ENCODE measurements at regions not wholly inside any gene's neighbourhood (a gene's known extent, or its start where the extent isn't known, plus 50 kb on each side); places are given as distances from the start of the nearest gene placed in this dataset.
"Not testable (repeated sequence)": the region's sequence is repeated elsewhere in the genome, so short reads cannot be mapped to it uniquely, and the experiment has no call there.

DNA sequence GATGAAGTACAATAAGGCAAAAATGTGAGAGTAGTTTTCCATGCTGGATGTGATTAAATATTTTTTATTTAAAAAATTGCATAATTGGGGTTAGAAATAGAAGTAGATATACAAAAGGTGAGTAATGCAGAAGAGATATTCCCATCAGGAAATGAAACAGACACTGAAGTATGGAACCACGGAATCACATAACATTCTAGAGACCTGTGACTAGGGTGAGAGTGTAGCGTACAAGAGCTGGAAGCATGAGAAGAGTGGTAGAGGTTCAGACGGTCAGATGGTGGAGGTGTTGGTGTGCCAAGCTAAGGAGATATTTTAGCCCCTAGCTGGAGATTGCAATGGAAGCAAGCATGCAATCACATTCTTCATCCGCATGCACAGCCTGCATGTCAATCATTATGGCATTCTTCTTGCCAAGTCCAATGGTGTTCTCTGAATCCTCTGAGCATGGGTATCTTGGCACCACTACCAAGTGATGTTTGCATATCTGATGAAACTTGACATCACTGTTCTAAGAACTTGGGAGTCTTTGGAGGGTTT, 587.8 kb downstream of the PSAT1 start:
- no peak for DNase-seq

DNA sequence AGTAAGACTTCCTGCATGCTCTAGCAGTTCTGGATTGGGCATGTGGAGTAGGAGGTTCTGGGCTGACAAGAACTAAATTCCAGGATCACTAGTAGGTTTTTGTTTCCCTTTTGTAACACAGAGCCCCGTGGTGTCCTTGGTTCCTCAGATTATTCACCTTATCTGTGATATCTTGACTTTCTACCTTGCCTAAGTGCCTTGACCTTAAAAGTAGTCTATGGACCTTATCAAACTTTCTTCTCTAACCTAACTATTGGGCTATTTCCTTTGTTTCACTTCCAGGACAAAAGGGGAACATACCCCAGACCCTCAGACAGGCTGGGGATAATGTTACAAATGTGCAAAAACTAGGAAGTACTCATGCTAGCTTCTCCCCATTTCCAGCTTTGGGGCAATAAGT, 595.3 kb downstream of the PSAT1 start:
- DNase-seq = no peak

DNA sequence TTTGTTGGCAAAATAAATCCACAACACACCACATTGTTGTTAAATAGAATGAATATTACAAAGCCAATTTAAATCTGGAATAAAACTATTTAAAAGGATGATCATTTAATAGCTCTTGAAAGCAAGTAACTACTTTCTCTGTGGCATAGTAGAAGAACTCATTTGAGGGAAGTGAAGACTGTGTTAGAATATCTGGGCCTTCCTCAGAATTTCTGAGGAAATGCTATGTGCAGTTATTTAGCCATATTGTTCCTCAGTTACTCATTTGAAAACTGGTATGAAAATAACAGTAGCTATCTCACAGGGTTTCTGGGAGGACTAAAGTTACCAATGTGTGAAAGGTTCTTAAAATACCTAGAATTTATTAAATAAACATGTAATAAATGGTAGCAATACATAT, 595.8 kb downstream of the PSAT1 start:
- no peak for DNase-seq

DNA sequence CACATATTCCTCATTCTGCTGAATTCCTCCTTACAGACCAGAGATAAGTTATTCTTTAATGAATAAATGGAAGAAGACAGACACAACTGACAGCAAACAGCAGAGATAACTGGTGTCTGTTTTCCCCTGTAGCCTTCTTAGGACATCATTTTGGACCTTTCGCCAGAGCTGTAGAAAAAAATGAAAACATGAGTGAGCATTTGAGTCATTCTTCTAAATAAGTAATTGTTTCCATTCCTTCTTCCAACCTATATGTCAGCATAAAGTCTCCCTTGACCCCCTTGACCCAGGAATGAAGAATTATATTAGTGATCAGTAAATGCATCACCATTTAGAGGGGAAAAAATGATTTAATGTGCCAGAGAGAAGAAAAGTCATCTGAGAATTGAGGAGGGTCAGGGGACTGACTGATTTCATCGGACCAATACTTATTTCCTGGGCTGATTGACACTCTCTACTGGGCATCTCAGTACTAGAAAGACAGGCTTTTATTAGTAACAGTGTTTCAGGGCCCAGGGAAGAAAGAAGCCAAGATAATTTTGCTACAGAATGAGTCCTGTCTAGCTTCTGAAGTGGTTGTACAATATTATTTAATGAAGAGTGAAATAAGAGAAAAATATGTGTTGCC, 597.0 kb downstream of the PSAT1 start:
- DNase-seq = no peak

DNA sequence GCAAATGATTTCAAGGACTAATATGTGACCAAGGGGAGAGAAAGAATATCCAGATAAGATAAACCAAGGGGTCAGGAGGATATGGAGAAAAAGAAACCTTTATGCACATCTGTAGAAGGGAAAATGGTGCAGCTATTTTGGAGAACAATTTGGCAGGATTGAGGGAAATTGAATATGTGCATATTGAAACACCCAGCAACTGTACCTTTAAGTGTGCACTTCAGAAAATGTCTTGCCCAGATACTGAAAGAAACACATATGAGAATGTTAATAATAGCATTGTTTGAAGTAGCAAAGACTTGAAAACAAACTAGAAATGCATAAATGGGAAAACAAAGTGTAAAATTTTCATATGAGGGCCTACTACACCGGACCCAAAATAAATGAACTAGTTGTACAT, 599.6 kb downstream of the PSAT1 start:
- DNase-seq = no peak

DNA sequence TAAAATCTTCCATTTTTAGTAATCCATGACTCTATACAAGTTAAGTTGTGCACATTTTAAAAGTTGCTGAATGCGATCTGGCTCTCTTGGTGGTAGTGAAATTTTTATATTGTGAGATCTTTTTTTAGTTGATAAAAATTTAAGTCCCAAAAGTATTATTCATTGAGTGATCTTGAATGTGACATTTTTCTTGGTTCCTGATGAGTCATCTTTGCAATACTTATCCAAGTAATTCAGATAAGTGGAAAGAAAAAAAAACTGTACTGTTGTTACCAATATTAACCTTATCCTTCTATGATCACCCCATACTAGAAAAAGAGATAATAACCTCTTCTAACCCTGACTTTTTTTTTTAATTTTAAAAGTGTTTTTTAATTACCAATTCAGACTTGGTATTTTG, 601.3 kb downstream of the PSAT1 start:
- DNase-seq = no peak

DNA sequence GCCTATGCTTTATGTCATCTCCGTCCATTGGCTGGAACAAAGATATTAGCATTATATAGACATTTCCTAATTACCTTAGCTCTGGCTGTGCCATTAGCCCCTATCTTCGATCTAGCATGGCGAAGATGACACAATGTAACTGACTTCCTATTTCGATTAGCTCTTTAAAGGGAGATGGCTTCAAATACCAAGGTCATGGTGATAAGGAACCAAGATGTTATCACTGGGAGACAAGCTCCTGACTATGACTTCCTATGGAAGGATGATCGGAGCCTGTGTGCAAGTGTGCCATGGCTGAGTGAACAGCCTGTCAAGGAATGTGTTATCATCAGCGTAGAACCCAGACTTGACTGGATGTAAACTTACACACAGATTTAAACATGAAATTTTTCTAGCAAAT, 602.1 kb downstream of the PSAT1 start:
- no peak for DNase-seq

DNA sequence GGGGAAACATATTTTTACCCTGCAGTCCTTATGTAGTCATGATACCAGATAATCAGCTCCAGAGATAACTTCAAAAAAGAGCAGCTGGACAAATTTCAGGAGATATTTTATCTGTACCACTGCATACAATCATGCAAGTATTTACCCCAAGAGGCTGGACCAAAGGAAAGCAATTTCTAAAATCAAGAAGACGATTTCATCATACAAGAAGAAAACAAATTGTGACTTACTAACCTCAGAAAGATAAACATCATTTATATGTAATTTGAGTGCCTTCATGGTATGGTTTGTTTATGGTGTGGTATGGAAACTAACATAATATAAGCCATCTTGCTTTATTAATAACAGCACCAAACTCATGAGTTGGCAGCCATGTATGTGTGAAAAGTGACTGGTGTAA, 603.6 kb downstream of the PSAT1 start:
- no peak for DNase-seq

DNA sequence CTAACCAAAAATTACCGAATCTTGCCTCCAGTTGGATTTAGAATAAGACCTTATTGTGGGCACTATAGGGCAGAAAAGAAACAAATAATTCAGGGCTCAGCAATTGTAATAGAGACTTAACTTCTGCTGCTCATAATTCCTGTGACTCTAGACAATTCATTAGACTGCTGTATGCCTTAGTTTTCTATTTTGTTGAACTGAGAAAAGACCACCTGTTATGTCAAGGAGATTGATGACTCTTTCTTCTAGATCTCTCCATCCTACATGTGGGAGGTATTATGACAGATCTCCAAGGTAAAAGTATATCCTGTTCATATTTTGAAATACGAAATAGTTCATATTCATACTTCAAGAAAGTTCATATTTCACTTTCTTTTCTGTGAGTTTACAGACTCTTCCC, 605.1 kb downstream of the PSAT1 start:
- no peak for DNase-seq

DNA sequence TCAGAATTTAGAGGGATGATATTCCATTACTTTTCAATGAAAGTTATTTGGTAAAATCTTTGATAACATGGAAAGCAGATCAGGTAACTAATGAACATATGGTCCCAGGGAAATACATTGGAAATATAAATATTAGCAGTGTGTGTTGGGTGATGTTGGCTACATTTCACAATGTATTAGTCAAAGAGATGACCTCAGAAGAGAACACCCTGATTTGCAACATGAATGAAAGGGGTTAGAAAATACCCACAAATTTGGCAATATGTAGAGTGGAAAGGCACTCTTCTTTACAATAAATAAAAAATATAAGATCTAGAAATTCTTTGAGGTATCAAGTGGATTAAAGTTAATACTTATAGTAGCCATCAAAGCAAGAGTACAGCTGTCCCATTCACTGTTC, 606.7 kb downstream of the PSAT1 start:
- DNase-seq = no peak

DNA sequence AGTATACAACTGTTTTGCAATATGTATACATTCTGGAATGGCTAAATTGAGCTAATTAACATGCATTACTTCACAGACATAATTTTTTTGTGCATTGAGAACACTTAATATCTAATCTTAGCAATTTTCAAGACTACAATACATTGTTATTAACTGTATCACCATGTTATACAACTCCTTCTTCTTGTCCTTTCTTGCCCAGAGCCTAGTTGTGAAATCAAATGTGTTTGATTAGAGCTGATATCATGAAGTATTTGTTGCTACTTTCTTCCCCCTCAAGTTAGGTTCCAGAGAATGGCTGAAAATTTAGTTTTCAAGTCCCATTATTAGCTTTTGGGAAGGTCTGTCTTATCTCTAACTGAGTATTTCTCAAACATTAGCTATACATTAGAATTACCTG, 607.8 kb downstream of the PSAT1 start:
- no peak for DNase-seq

DNA sequence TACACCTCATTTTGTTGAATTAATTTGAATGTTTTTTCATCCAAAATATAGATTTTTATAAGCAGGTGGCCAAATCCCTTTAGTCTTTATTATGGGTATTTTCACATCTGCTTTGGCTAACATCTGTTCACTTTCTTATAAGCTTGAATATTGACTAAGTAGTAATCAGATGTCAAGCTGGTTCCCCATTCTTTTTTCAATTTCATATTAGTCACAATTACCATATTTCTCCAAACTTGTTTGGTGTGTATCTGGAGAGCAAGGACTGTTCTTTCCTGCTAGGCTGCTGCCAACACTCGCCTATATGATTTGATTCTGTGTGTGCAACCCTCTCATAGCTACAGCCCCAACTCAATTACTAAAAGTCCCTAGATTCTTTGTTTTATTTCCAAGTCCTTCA, 608.5 kb downstream of the PSAT1 start:
- DNase-seq = no peak

DNA sequence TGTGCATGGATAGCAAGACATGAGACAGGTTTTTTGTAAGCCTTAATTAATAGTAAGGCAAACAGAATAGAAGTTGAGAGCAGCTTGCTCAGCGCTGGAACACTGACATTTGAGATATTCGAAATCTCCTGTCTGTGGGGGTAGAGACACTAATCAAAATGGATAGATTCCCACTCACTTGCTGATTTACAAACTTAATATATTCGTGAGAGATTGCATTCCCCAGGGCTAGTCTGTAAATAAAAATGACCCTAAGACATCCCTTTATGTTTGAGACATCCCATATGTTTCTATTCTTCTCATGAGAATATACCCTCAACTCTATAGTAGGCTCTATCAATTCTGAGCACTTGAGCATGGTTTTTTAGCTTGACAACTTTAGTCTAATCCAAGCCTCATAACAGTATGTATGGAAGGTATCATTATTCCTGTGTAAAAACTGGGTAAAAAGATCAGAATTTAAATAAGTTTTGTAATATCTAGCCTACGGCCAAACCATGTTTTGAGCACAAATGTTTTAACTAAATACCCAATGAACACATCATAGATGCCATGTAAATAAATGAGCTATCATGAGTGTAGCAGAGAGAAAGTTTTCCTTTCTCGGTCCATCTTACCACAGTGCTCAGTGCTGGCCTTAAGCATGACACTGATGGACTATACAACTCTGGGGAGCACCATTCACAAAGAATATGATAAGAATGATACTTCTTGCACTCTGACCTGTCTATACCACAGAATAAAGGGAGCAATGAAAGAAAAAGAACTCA, 609.2 kb downstream of the PSAT1 start:
- no peak for DNase-seq

DNA sequence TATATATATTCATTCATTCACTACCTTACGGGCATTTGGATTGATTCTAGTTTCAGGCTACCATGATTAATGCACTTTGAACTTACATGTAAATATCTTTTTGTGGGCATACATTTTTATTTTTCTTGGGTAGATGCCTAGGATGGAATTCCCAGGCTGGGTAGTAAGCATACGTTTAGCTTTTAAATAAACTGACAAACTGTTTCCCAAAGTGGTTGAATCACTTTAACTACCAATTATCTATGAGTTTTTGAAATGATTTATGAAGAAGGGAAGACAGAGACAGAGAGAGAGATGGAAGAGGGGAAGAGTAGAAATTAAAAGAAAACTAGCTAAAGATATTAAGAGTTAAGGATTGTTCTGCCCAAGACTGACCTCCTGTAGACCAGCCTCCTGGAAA, 612.6 kb downstream of the PSAT1 start:
- DNase-seq = no peak

DNA sequence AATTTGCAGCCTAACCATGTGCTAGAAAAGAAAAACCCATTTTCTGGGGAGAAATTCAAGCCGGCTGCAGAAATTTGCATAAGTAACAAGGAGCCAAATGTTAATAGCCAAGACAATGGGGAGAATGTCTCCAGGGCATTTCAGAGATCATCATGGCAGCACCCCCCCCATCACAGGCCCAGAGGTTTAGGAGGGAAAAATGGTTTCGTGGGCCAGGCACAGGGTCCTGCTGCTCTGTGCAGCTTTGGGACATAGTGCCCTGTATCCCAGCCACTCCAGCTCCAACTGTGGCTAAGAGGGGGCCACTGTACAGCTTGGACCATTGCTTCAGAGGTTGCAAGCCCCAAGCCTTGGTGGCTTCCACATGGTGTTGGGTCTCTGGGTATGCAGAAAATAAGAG, 620.0 kb downstream of the PSAT1 start:
- not testable (repeated sequence) for DNase-seq

DNA sequence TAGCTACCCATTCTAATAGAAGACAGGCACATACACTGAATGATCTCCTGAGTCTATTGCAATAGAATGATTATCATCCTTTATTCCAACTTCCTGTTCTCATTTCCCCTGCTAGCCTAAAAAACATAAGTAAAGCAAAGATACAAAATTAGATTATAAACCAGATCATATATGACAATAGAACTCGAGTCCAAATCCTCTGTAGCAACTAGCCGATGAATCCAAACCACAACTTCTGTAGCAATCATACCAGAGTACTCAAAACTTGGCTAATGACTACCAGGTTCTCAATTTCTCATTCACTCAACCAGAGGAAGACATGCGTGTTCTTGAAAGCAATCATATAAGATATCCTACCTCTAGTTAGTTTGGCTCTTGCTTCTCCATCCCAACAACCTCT, 622.1 kb downstream of the PSAT1 start:
- no peak for DNase-seq

DNA sequence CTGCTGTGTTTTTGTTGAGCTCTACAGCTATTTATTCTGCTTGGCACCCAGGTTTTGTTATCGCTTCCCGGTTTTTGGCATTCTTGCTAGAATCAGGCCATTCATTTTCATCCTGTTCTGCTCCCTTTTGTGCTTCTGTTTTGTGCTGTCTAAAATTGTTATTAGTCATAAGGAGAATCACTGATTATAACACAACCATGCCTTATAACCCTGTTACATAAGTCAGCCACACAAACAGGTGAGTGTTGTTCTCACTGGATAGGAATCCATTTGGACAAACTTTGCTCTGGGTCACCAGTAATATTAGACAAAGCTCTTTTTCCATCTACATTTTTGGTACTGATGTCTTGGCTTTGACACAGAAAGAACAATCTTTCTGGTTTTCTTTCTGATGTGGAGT, 622.8 kb downstream of the PSAT1 start:
- no peak for DNase-seq

DNA sequence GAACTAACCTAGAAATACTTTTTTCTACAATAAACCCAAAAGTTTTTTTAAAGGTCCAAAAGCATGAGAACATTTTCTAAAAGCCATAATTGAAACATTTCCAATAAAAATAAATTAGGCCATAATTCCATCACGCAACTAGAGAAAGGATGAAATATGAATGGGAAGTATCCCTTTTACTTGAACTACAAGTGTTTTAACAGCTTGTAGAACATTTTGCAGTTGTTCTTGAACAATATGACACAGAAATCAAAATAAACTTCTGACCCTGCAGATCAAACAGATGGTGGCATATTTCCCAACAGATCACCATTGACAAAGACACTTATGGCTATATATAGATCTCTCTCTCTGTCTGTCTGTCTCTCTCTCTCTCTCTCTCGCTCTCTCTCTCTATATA, 624.4 kb downstream of the PSAT1 start:
- DNase-seq = no peak

DNA sequence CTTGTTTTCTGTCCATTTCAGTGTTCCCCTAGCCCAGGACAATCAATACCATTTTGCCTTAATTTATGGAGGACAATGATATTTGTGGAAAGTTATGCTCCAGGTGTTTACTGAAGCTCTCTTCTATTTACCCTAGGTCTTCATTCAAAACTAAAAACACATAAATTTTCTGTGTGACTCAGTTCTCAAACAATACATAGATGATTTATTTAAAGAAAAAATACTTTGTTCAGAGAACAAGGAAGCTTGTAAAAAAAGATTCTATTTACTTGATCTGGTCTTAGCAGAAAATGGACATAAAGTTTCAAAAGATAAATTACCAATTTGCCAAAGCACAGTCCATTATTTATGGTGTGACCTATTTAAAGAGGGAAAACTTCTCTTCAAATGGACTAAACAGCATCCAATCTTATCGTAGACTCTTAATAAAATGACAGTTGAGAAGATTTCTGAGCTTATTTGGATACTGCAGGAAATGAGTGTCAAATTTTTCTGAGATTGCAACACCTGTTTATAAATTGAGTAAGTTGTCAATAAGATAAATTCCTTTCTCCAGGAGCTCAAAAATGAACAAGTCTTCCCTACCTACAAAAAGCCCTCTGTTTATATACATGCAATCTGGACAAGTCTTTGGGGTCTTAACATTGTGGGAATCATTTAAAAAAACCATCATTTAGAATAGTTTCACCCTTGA, 627.2 kb downstream of the PSAT1 start:
- DNase-seq = no peak

DNA sequence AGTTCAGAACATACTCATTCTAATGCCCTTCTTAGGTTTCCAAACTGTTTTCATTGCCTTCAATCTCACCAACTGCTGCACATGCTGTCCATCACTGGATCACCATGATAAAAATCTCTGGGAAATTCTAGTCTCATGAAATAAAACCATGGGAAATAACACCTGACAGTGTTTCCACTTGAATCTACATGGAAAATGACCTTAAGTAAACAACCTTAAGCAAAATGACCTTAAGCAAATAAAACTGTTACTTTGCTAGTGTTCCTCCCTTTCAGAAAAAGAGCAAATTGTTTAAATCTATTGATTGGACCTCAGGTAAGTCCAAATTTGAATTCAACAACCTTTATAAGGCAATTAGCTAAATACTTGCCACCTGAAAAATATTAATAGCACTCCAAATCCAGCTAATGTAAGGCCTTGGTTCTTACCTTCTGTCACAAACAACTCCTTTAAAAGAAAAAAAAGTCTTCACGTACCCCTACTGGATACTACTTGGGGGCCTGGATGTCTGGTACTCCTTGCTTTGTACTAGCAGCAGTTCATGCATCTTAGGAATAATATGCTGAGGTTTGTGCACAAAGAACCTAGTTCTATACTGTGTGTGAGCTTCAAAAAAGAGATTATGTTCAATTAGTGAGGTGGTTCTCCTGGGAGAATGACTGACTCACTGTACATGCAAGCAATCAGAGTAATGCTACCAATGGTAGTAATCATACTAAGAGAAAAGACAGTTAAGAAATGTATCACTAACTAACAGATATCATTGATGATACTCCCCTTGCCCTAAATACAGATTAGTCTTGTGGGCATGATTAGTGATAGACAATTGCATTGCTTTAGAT, 630.4 kb downstream of the PSAT1 start:
- DNase-seq = no peak

DNA sequence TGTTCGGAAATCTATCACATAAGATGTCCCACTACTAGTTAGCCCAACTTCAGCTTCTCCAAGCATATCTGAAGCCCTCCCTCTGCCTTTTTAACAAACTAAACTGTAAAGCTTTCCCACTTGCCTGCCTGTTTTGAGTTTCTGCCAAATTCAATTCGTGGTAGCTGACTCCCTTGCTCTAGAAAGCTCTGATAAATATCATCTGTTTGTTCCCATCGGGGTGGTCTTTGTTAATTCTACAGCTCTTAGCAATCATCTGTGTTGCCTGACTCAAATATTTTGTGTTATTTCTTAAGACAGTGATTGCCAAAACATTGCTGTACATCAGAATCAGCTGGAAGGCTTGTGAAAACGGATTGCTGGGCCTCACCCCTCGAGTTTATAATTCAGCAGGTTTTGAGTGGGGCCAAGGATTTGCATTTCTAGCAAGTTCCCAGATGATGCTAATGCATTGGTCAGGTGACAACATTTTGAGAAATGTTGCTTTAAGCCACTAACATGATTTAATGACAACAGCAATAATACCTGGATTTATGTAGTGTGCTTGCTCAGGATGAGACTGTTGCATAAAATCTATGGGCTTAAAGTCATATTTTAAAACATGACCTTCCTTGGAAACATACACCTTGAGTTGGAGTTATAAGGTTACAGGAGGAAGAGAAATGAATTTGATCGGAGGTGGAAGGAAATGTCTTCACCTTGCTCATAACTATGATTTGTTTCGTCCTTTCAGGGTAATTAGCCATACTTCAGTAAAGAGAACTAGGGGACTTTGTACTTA, 631.9 kb downstream of the PSAT1 start:
- no peak for DNase-seq

DNA sequence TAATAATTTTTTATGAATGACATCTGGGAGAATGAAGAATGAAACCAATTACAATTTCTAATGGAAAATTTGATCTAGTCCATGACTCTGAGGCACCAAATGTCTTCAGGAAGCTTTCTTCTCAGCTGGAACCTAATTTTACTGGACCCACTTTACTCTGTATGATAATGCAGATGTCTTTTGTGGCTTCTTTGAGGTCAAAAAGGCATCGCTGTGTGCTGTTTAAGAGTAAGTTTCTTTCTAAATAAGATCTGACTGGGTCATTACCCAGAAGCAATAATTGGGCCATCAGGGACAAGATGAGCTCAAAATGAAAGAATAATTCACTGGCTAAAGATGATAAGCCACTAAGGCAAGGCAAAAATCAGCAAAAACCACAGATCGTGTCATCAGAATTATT, 633.4 kb downstream of the PSAT1 start:
- no peak for DNase-seq
